ENCODE measurements at regions not wholly inside any gene's neighbourhood (a gene's known extent, or its start where the extent isn't known, plus 50 kb on each side); places are given as distances from the start of the nearest gene placed in this dataset.

DNA sequence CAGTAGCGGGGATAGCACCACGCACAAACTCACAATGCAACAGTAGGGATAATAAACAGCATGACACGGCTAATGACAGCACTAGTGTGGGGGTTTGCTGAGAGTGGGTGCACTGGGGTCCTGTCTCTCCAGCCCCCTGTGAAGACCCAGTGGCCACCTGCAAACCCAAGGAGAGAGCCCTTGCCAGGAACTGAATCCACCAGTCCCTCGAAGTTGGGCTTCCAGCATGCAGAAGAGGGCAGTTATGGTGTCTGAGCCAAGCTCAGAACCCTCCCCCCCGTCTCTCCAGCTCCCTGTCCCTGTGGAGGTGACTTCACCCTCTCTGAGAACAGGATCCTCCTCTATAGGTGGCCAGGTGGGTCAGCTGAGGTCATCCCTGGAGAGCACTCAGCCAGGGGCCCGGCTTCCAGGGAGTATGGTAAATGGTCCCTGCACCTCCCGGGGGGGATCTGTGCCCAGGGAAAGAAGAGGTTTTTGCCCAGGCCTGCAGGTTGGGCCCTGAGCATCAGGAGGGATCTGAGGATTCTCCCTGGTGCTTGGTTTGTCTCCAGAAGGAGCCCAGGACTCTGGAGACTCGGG lies 86.3 kb upstream of the PRR5 start:
- Histone ChIP-seq H3K9me3 (ENCODE audit: low read depth, low read length, poor library complexity, severe bottlenecking) (peaks cover 5% of the 10 kb centered on the region), H3K36me3 (ENCODE audit: insufficient read depth, low read length, poor library complexity, severe bottlenecking) (no peaks in the 10 kb centered on the region), H3K27ac (ENCODE audit: low read depth, low read length, poor library complexity, severe bottlenecking) (no peak overlapping the region), H3K27me3 (replicated peaks; ENCODE audit: insufficient read depth, low read depth, low read length, poor library complexity) (no peaks in the 10 kb centered on the region), H3K4me3 (ENCODE audit: low read depth, low read length, poor library complexity, severe bottlenecking) (no peak overlapping the region), H3K4me1 (ENCODE audit: insufficient read depth, low read length, poor library complexity, severe bottlenecking) (no peaks in the 10 kb centered on the region)
- no peak for DNase-seq (ENCODE audit: low spot score)
- no TSS peak for BruUV-seq (replicated peaks)
- ChIA-PET CTCF (no interaction called here), POLR2A (ENCODE audit: low non-redundant PET) (no interaction called here)
- no peak for TF ChIP-seq EZH2 (IDR thresholded peaks at IDR 0.05; ENCODE audit: borderline replicate concordance, low read depth, low read length, poor library complexity, severe bottlenecking)
- TF ChIP-seq, protein P1, sequence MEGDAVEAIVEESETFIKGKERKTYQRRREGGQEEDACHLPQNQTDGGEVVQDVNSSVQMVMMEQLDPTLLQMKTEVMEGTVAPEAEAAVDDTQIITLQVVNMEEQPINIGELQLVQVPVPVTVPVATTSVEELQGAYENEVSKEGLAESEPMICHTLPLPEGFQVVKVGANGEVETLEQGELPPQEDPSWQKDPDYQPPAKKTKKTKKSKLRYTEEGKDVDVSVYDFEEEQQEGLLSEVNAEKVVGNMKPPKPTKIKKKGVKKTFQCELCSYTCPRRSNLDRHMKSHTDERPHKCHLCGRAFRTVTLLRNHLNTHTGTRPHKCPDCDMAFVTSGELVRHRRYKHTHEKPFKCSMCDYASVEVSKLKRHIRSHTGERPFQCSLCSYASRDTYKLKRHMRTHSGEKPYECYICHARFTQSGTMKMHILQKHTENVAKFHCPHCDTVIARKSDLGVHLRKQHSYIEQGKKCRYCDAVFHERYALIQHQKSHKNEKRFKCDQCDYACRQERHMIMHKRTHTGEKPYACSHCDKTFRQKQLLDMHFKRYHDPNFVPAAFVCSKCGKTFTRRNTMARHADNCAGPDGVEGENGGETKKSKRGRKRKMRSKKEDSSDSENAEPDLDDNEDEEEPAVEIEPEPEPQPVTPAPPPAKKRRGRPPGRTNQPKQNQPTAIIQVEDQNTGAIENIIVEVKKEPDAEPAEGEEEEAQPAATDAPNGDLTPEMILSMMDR (conservative IDR thresholded peaks at IDR 0.05; ENCODE audit: low read depth, low read length), result no peak
- intact Hi-C loops (cut with micrococcal nuclease; ENCODE audit: unreplicated experiment), result no loop called here

GRCh38 chr22:44615146-44615545 lies 86.9 kb upstream of the PRR5 start:
- Histone ChIP-seq H3K36me3 (ENCODE audit: insufficient read depth, low read length, poor library complexity, severe bottlenecking) (no peaks in the 10 kb centered on the region), H3K4me3 (ENCODE audit: low read depth, low read length, poor library complexity, severe bottlenecking) (no peak overlapping the region), H3K9me3 (ENCODE audit: low read depth, low read length, poor library complexity, severe bottlenecking) (peaks cover 5% of the 10 kb centered on the region), H3K27ac (ENCODE audit: low read depth, low read length, poor library complexity, severe bottlenecking) (no peak overlapping the region), H3K4me1 (ENCODE audit: insufficient read depth, low read length, poor library complexity, severe bottlenecking) (no peaks in the 10 kb centered on the region), H3K27me3 (replicated peaks; ENCODE audit: insufficient read depth, low read depth, low read length, poor library complexity) (no peaks in the 10 kb centered on the region)
- CTCF ChIA-PET, result no interaction called here
- POLR2A ChIA-PET (ENCODE audit: low non-redundant PET), result no interaction called here
- TF ChIP-seq, protein P1 (conservative IDR thresholded peaks at IDR 0.05; ENCODE audit: low read depth, low read length), result no peak
- no peak for TF ChIP-seq EZH2 (IDR thresholded peaks at IDR 0.05; ENCODE audit: borderline replicate concordance, low read depth, low read length, poor library complexity, severe bottlenecking)
- BruUV-seq (replicated peaks), result no TSS peak
- intact Hi-C loops (cut with micrococcal nuclease; ENCODE audit: unreplicated experiment), result no loop called here
- DNase-seq (ENCODE audit: low spot score), result no peak

GRCh38 chr22:44613196-44613595 lies 88.8 kb upstream of the PRR5 start:
- Histone ChIP-seq H3K9me3 (ENCODE audit: low read depth, low read length, poor library complexity, severe bottlenecking) (peaks cover 5% of the 10 kb centered on the region), H3K27me3 (replicated peaks; ENCODE audit: insufficient read depth, low read depth, low read length, poor library complexity) (no peaks in the 10 kb centered on the region), H3K27ac (ENCODE audit: low read depth, low read length, poor library complexity, severe bottlenecking) (no peak overlapping the region), H3K4me1 (ENCODE audit: insufficient read depth, low read length, poor library complexity, severe bottlenecking) (no peaks in the 10 kb centered on the region), H3K4me3 (ENCODE audit: low read depth, low read length, poor library complexity, severe bottlenecking) (no peak overlapping the region), H3K36me3 (ENCODE audit: insufficient read depth, low read length, poor library complexity, severe bottlenecking) (no peaks in the 10 kb centered on the region)
- no peak for DNase-seq (ENCODE audit: low spot score)
- ChIA-PET CTCF (no interaction called here), POLR2A (ENCODE audit: low non-redundant PET) (no interaction called here)
- no TSS peak for BruUV-seq (replicated peaks)
- TF ChIP-seq EZH2 (IDR thresholded peaks at IDR 0.05; ENCODE audit: borderline replicate concordance, low read depth, low read length, poor library complexity, severe bottlenecking), result no peak
- TF ChIP-seq, protein P1 (conservative IDR thresholded peaks at IDR 0.05; ENCODE audit: low read depth, low read length), result no peak
- intact Hi-C loops (cut with micrococcal nuclease; ENCODE audit: unreplicated experiment), result no loop called here

All from A673 (cell line).